ENCODE measurements at regions not wholly inside any gene's neighbourhood (a gene's known extent, or its start where the extent isn't known, plus 50 kb on each side); places are given as distances from the start of the nearest gene placed in this dataset.
A peak's percentile ranks its signal among the peaks of the same experiment; 100 is the strongest.

GRCh38 chr6:166106076-166106686, 61.5 kb downstream of the TBXT start:
- peak in 52 of 56 donors; percentile 1 to 92 (median 40) for DNase-seq

GRCh38 chr6:166105341-166106075, 62.1 kb downstream of the TBXT start:
- no peak for DNase-seq

GRCh38 chr6:166104872-166105271, 62.8 kb downstream of the TBXT start:
- DNase-seq: no peak

- no peak for DNase-seq
Measured at GRCh38 chr6:166104107-166104506, 63.5 kb downstream of the TBXT start.

GRCh38 chr6:166101819-166102419, 65.7 kb downstream of the TBXT start:
- no peak for DNase-seq

GRCh38 chr6:166097914-166098522, 69.6 kb downstream of the TBXT start:
- peak in 42 of 56 donors; percentile 3 to 78 (median 24) for DNase-seq

GRCh38 chr6:166087852-166088251, 79.8 kb downstream of the TBXT start:
- DNase-seq: no peak

- no peak for DNase-seq
Measured at GRCh38 chr6:166087246-166087645, 80.4 kb downstream of the TBXT start.

- DNase-seq: no peak
Measured at GRCh38 chr6:166085500-166085899, 82.2 kb downstream of the TBXT start.

GRCh38 chr6:166084951-166085350, 82.7 kb downstream of the TBXT start:
- no peak for DNase-seq

GRCh38 chr6:166079841-166080240, 87.8 kb downstream of the TBXT start:
- DNase-seq: no peak

GRCh38 chr6:166078294-166078693, 89.4 kb downstream of the TBXT start:
- no peak for DNase-seq

- no peak for DNase-seq
Measured at GRCh38 chr6:166076625-166077024, 91.0 kb downstream of the TBXT start.

- DNase-seq: no peak
Measured at GRCh38 chr6:166075925-166076324, 91.7 kb downstream of the TBXT start.

GRCh38 chr6:166075186-166075585, 92.5 kb downstream of the TBXT start:
- no peak for DNase-seq

- DNase-seq: no peak
Measured at GRCh38 chr6:166073082-166073481, 94.6 kb downstream of the TBXT start.

- no peak for DNase-seq
Measured at GRCh38 chr6:166068768-166069167, 98.9 kb downstream of the TBXT start.

- DNase-seq: peak in 23 of 56 donors; percentile 3 to 64 (median 13)
Measured at GRCh38 chr6:166058064-166058739, 109.4 kb downstream of the TBXT start.

- DNase-seq: no peak
Measured at GRCh38 chr6:166057431-166057830, 110.2 kb downstream of the TBXT start.

GRCh38 chr6:166056637-166057036, 111.0 kb downstream of the TBXT start:
- DNase-seq: peak in 33 of 56 donors; percentile 0 to 68 (median 27)

- DNase-seq: no peak
Measured at GRCh38 chr6:166055801-166056200, 111.8 kb downstream of the TBXT start.

GRCh38 chr6:166052837-166053236, 114.8 kb downstream of the TBXT start:
- no peak for DNase-seq

Data from amygdala (tissue), 56 donors.